ENCODE measurements at regions not wholly inside any gene's neighbourhood (a gene's known extent, or its start where the extent isn't known, plus 50 kb on each side); places are given as distances from the start of the nearest gene placed in this dataset.

GRCh38 chr5:52339285-52339684 lies 448.4 kb upstream of the ITGA1 start:
- TF ChIP-seq CTCF (conservative IDR thresholded peaks at IDR 0.05) (no peak; the same call in 1 of the 2 replicates), ZFX (IDR thresholded peaks at IDR 0.05) (no peak)

All from C4-2B (cell line).